Spleen (tissue), 11 donors: ENCODE measurements at regions not wholly inside any gene's neighbourhood (a gene's known extent, or its start where the extent isn't known, plus 50 kb on each side); places are given as distances from the start of the nearest gene placed in this dataset.

Experiments
- DNase-seq: peaks from one replicate; pipeline ENCODE4 v3.0.0-alpha.2; 2020
- H3K27ac ChIP-seq, 8 donors: fragments of 200-600 bp; sonication (generic) in 7 of 8; 1 replicate in 4 of 8; 2 replicates in 4 of 8; pipeline versions ENCODE4 v1.5.0 to v1.8.0; 2016 to 2021; ENCODE audit warnings: inconsistent platforms in 4 of 8, mild to moderate bottlenecking in 4 of 8, moderate library complexity in 1 of 8
- H3K27me3 ChIP-seq, 7 donors: fragments of 200-600 bp; sonication (generic) in 6 of 7; replicated peaks in 1 of 7; 1 replicate in 4 of 7; 2 replicates in 3 of 7; pipeline versions ENCODE4 v1.5.0 to v1.8.0; 2016 to 2021; ENCODE audit warnings: inconsistent platforms in 3 of 7, mild to moderate bottlenecking in 1 of 7
- H3K36me3 ChIP-seq, 6 donors: fragments of 200-600 bp; sonication (generic) in 5 of 6; 1 replicate in 4 of 6; 2 replicates in 2 of 6; pipeline versions ENCODE4 v1.5.0 to v1.8.0; 2016 to 2021; ENCODE audit warnings: inconsistent platforms in 2 of 6
- H3K4me1 ChIP-seq, 6 donors: fragments of 200-600 bp; sonication (generic) in 5 of 6; 1 replicate in 3 of 6; 2 replicates in 3 of 6; pipeline versions ENCODE4 v1.5.0 to v1.8.0; 2016 to 2021; ENCODE audit warnings: inconsistent platforms in 3 of 6
- H3K4me3 ChIP-seq, 8 donors: fragments of 200-600 bp; sonication (generic) in 7 of 8; 1 replicate in 4 of 8; 2 replicates in 4 of 8; pipeline versions ENCODE4 v1.5.0 to v1.8.0; 2016 to 2021; ENCODE audit warnings: inconsistent platforms in 4 of 8, mild to moderate bottlenecking in 4 of 8, moderate library complexity in 2 of 8
- H3K9me3 ChIP-seq, 8 donors: fragments of 200-600 bp; sonication (generic) in 7 of 8; 1 replicate in 4 of 8; 2 replicates in 4 of 8; pipeline versions ENCODE4 v1.5.0 to v1.8.0; 2016 to 2021; ENCODE audit warnings: inconsistent platforms in 4 of 8
- POLR2A ChIP-seq, 3 donors: fragments of 450-650 bp; IDR thresholded peaks; one replicate each; pipeline ENCODE4 v1.5.1; 2017; ENCODE audit warnings: antibody characterized with exemption in 3 of 3, mild to moderate bottlenecking in 1 of 3
- POLR2AphosphoS5 ChIP-seq, 3 donors: sonication (generic); formaldehyde crosslinking; IDR thresholded peaks; one replicate each; pipeline ENCODE4 v1.5.1; 2017; ENCODE audit warnings: antibody characterized with exemption in 3 of 3
- whole genome bisulfite sequencing, 5 donors: extraction: QIAGEN DNeasy Blood & Tissue Kit in 3 of 5; methylation state at CpG; one replicate each; pipeline versions ENCODE4 v1.1.5 to v1.1.7; 2013 to 2018; 5-methylcytosine and 5-hydroxymethylcytosine counted together
- intact Hi-C: fragments of 100-400 bp; cut with DNase I; formaldehyde crosslinking; loops from one replicate; pipeline ENCODE4 v1.15.0; 2023; ENCODE audit warnings: low total_unique reads
- TF ChIP-seq, protein P1 (sequence below), 11 experiments: fragments of 200-600 bp in 7 of 11; fragments of 450-650 bp in 4 of 11; sonication (generic) in 4 of 11; IDR thresholded peaks in 8 of 11; conservative IDR thresholded peaks in 3 of 11; 1 replicate in 7 of 11; 2 replicates in 4 of 11; pipeline versions ENCODE4 v1.4.0 to v1.8.0; 2016 to 2021; ENCODE audit warnings: antibody characterized with exemption in 11 of 11, inconsistent platforms in 4 of 11, mild to moderate bottlenecking in 1 of 11
- donor health status: healthy with polysubstance abuse.
- donor health status: DM: no; HTN: no; CAD: no; lungs with moderate emphysema.
- donor health status: DM: no; HTN: no; CAD: no.
- donor health status: Bipolar disorder and iron deficiency.
- donor health status: healthy.
- donor health status: DM: no; HTN: no; CAD: no.
- donor health status: DM: yes; HTN: yes; CAD: no.

DNA sequence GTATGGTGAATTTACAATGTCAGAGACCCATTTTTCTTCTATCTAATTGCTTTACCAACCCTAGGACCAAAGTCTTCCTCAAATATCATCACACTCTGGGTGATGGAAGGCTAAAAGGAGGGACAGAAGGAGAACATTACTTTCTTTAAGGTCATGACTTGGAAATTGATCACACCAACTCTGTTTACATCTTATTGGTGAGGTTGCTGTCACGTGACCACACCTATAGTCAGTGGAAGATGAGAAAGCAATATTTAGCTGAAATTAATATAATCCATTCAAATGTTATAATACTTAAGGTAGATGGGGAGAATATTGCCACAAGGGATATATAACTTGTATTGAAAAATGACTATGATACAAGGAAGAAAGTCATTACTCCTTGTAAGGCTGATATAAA is 183.6 kb upstream of the SMIM30 start:
- intact Hi-C loops = no loop called here
- Histone ChIP-seq H3K4me1 (no peaks in the 10 kb centered on the region), H3K36me3 (no peaks in the 10 kb centered on the region), H3K27me3 (no peaks in the 10 kb centered on the region), H3K9me3 (peaks cover 0 to 5% (median 0%) of the 10 kb centered on the region in 8 donors), H3K27ac (no peak overlapping the region), H3K4me3 (no peak overlapping the region)
- DNase-seq = no peak
- WGBS, 5 donors = 55 to 81% (median 66%) methylated on average over 1 of the region's 1 CpG
- TF ChIP-seq POLR2AphosphoS5 (IDR thresholded peaks at IDR 0.05) (no peak), POLR2A (IDR thresholded peaks at IDR 0.05) (no peak)
- TF ChIP-seq, protein P1, sequence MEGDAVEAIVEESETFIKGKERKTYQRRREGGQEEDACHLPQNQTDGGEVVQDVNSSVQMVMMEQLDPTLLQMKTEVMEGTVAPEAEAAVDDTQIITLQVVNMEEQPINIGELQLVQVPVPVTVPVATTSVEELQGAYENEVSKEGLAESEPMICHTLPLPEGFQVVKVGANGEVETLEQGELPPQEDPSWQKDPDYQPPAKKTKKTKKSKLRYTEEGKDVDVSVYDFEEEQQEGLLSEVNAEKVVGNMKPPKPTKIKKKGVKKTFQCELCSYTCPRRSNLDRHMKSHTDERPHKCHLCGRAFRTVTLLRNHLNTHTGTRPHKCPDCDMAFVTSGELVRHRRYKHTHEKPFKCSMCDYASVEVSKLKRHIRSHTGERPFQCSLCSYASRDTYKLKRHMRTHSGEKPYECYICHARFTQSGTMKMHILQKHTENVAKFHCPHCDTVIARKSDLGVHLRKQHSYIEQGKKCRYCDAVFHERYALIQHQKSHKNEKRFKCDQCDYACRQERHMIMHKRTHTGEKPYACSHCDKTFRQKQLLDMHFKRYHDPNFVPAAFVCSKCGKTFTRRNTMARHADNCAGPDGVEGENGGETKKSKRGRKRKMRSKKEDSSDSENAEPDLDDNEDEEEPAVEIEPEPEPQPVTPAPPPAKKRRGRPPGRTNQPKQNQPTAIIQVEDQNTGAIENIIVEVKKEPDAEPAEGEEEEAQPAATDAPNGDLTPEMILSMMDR (IDR thresholded peaks at IDR 0.05 in 8 of 11, conservative IDR thresholded peaks at IDR 0.05 in 3 of 11) = no peak

DNA sequence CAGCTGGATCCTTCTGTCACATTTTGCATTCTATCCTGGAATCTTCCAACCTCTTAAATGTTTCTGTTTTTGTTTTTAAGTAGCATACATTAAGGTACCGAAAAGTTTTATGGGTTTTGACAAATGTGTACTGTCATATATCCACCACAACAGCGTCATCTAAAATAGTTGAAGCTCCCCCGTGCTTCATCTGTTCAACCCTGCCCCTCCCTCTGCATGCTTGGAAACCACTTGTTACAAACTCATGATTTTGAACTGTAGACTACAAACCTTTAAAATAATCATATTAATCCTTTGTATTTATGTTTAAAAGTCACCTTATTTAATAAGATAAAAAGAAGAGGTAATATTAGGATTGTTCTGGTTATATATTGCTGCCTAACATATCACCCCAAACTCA is 182.8 kb upstream of the SMIM30 start:
- no peaks in the 10 kb centered on the region for H3K4me1 ChIP-seq
- H3K9me3 ChIP-seq = peaks cover 0 to 5% (median 0%) of the 10 kb centered on the region in 8 donors
- no peak overlapping the region for H3K27ac ChIP-seq
- WGBS, 5 donors = 65 to 80% (median 71%) methylated on average over 3 of the region's 3 CpGs
- intact Hi-C loops = no loop called here
- H3K27me3 ChIP-seq = no peaks in the 10 kb centered on the region
- DNase-seq = no peak
- H3K36me3 ChIP-seq = no peaks in the 10 kb centered on the region
- TF ChIP-seq, protein P1 (IDR thresholded peaks at IDR 0.05 in 8 of 11, conservative IDR thresholded peaks at IDR 0.05 in 3 of 11) = no peak
- TF ChIP-seq POLR2A (IDR thresholded peaks at IDR 0.05) (no peak), POLR2AphosphoS5 (IDR thresholded peaks at IDR 0.05) (no peak)
- no peak overlapping the region for H3K4me3 ChIP-seq

DNA sequence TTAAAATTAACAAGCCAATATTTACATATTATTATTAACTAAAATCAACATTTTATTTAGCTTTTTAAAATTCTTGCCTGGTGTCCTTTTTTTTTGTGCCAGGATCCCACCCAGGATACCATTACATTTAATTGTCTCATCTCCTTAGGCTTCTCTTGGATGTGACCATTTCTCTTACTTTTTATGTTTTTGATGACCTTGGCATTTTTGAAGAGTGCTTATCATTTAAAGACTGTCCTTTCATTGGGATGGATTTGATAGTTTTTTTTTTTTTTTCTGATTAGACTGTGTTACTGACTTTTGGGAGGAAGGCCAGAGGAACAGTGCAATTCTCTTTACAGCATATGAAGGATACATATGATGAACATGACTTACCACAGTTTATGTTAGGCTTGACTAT is 181.4 kb upstream of the SMIM30 start:
- no peak for DNase-seq
- intact Hi-C loops = no loop called here
- no peak overlapping the region for H3K4me3 ChIP-seq
- H3K9me3 ChIP-seq = peaks cover 0 to 5% (median 0%) of the 10 kb centered on the region in 8 donors
- H3K27me3 ChIP-seq = no peaks in the 10 kb centered on the region
- H3K4me1 ChIP-seq = no peaks in the 10 kb centered on the region
- no peaks in the 10 kb centered on the region for H3K36me3 ChIP-seq
- no peak overlapping the region for H3K27ac ChIP-seq
- no peak for TF ChIP-seq POLR2AphosphoS5 (IDR thresholded peaks at IDR 0.05)
- no peak for TF ChIP-seq POLR2A (IDR thresholded peaks at IDR 0.05)
- TF ChIP-seq, protein P1 (IDR thresholded peaks at IDR 0.05 in 8 of 11, conservative IDR thresholded peaks at IDR 0.05 in 3 of 11) = no peak

DNA sequence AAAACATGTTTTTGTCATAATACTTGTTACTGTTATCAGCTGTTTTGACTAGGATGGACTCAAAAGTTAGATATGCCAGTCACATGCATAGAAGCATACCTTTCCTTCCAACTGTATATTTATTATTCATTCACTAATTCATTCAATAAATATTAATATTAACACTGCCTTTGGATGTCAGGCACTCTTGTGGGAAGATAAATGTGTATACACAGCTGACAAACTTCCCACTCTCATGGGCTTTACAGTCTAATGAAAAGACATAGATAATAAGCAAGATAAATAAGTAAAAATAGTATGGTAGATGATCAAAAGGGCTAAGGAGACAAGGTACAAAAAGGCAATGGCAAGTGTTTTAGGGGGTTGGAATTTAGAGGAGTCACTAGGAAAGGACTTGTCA is 180.1 kb upstream of the SMIM30 start:
- no peak for DNase-seq
- intact Hi-C loops = no loop called here
- TF ChIP-seq, protein P1 (IDR thresholded peaks at IDR 0.05 in 8 of 11, conservative IDR thresholded peaks at IDR 0.05 in 3 of 11) = no peak
- TF ChIP-seq POLR2AphosphoS5 (IDR thresholded peaks at IDR 0.05) = no peak
- no peak for TF ChIP-seq POLR2A (IDR thresholded peaks at IDR 0.05)
- H3K27me3 ChIP-seq = no peaks in the 10 kb centered on the region
- no peak overlapping the region for H3K4me3 ChIP-seq
- no peaks in the 10 kb centered on the region for H3K4me1 ChIP-seq
- peaks cover 0 to 4% (median 0%) of the 10 kb centered on the region in 8 donors for H3K9me3 ChIP-seq
- H3K36me3 ChIP-seq = no peaks in the 10 kb centered on the region
- H3K27ac ChIP-seq = no peak overlapping the region
